ENCODE measurements at regions not wholly inside any gene's neighbourhood (a gene's known extent, or its start where the extent isn't known, plus 50 kb on each side); places are given as distances from the start of the nearest gene placed in this dataset.

GRCh38 chr2:219810895-219811294, 183.5 kb downstream of the SLC4A3 start:
- Histone ChIP-seq H3K79me2 (ENCODE audit: control insufficient read depth, low read length) (no peaks in the 10 kb centered on the region), H3K27ac (ENCODE audit: low read depth, low read length) (no peak overlapping the region), H4K20me1 (ENCODE audit: control insufficient read depth, insufficient read depth, low read depth, low read length) (no peaks in the 10 kb centered on the region), H3K4me2 (ENCODE audit: low read length) (no peak overlapping the region), H3K9me3 (ENCODE audit: control insufficient read depth, insufficient read depth, low read length) (peaks cover 3% of the 10 kb centered on the region), H3K4me3 (ENCODE audit: low read length) (no peak overlapping the region), H3K36me3 (ENCODE audit: control insufficient read depth, low read length) (peaks cover 9% of the 10 kb centered on the region; the same call in 1 of the 2 replicates), H3K27me3 (ENCODE audit: control insufficient read depth, low read length) (no peaks in the 10 kb centered on the region), H3K4me1 (ENCODE audit: control insufficient read depth, low read length) (no peaks in the 10 kb centered on the region), H3K9me2 (replicated peaks; ENCODE audit: control insufficient read depth, low read length) (no peaks in the 10 kb centered on the region), H3F3A (ENCODE audit: control insufficient read depth, insufficient read depth) (no peaks in the 10 kb centered on the region)
- TF ChIP-seq CTCF (IDR thresholded peaks at IDR 0.05; ENCODE audit: low read depth, low read length, poor library complexity, severe bottlenecking) (no peak), EZH2phosphoT487 (IDR thresholded peaks at IDR 0.05; ENCODE audit: borderline replicate concordance, low read length) (no peak)

GRCh38 chr2:219812672-219813071, 185.2 kb downstream of the SLC4A3 start:
- TF ChIP-seq EZH2phosphoT487 (IDR thresholded peaks at IDR 0.05; ENCODE audit: borderline replicate concordance, low read length) (no peak), CTCF (IDR thresholded peaks at IDR 0.05; ENCODE audit: low read depth, low read length, poor library complexity, severe bottlenecking) (no peak)
- H3F3A ChIP-seq (ENCODE audit: control insufficient read depth, insufficient read depth) = no peaks in the 10 kb centered on the region

GRCh38 chr2:219820767-219821166, 193.3 kb downstream of the SLC4A3 start:
- Histone ChIP-seq H3K27ac (ENCODE audit: low read depth, low read length) (no peak overlapping the region), H3K79me2 (ENCODE audit: control insufficient read depth, low read length) (no peaks in the 10 kb centered on the region), H4K20me1 (ENCODE audit: control insufficient read depth, insufficient read depth, low read depth, low read length) (no peaks in the 10 kb centered on the region), H3K9me2 (replicated peaks; ENCODE audit: control insufficient read depth, low read length) (no peaks in the 10 kb centered on the region), H3F3A (ENCODE audit: control insufficient read depth, insufficient read depth) (no peaks in the 10 kb centered on the region), H3K36me3 (ENCODE audit: control insufficient read depth, low read length) (no peaks in the 10 kb centered on the region), H3K9me3 (ENCODE audit: control insufficient read depth, insufficient read depth, low read length) (no peaks in the 10 kb centered on the region), H3K4me2 (ENCODE audit: low read length) (no peak overlapping the region), H3K4me3 (ENCODE audit: low read length) (no peak overlapping the region), H3K4me1 (ENCODE audit: control insufficient read depth, low read length) (no peaks in the 10 kb centered on the region), H3K27me3 (ENCODE audit: control insufficient read depth, low read length) (no peaks in the 10 kb centered on the region)
- TF ChIP-seq CTCF (IDR thresholded peaks at IDR 0.05; ENCODE audit: low read depth, low read length, poor library complexity, severe bottlenecking) (no peak), EZH2phosphoT487 (IDR thresholded peaks at IDR 0.05; ENCODE audit: borderline replicate concordance, low read length) (no peak)

More at GRCh38 chr2:219812672-219813071, 185.2 kb downstream of the SLC4A3 start:
- Histone ChIP-seq H3K9me2 (replicated peaks; ENCODE audit: control insufficient read depth, low read length) (no peaks in the 10 kb centered on the region), H3K79me2 (ENCODE audit: control insufficient read depth, low read length) (no peaks in the 10 kb centered on the region), H3K36me3 (ENCODE audit: control insufficient read depth, low read length) (peaks cover 9% of the 10 kb centered on the region; the same call in 1 of the 2 replicates), H4K20me1 (ENCODE audit: control insufficient read depth, insufficient read depth, low read depth, low read length) (no peaks in the 10 kb centered on the region), H3K9me3 (ENCODE audit: control insufficient read depth, insufficient read depth, low read length) (peaks cover 3% of the 10 kb centered on the region), H3K27ac (ENCODE audit: low read depth, low read length) (no peak overlapping the region), H3K27me3 (ENCODE audit: control insufficient read depth, low read length) (no peaks in the 10 kb centered on the region), H3K4me3 (ENCODE audit: low read length) (no peak overlapping the region), H3K4me2 (ENCODE audit: low read length) (no peak overlapping the region), H3K4me1 (ENCODE audit: control insufficient read depth, low read length) (no peaks in the 10 kb centered on the region)
